ENCODE measurements at regions not wholly inside any gene's neighbourhood (a gene's known extent, or its start where the extent isn't known, plus 50 kb on each side); places are given as distances from the start of the nearest gene placed in this dataset.

GRCh38 chr7:45515346-45515745 is 58.8 kb upstream of the ADCY1 start:
- H3K36me3 Mint-ChIP-seq (ENCODE audit: insufficient read depth in 1 of 3, low read depth in 3 of 3): peaks cover 2 to 27% (median 5%) of the 10 kb centered on the region in 3 experiments; a peak in 4 of 7 replicates
- H3K14ac ChIP-seq (ENCODE audit: insufficient read depth, low read length): no peak overlapping the region
- H3K56ac ChIP-seq (ENCODE audit: insufficient read length, low read depth, low read length): no peak overlapping the region
- H3K23me2 ChIP-seq (ENCODE audit: insufficient read length, low read depth, low read length, poor library complexity, severe bottlenecking): no peaks in the 10 kb centered on the region
- H2BK12ac ChIP-seq (ENCODE audit: insufficient read length, low read depth, low read length): no peak overlapping the region
- no peak overlapping the region for H3T11ph ChIP-seq (ENCODE audit: low read length)
- H3K4me1 ChIP-seq (ENCODE audit: insufficient read depth, low read length): peaks cover 2% of the 10 kb centered on the region; the same call in 1 of the 2 replicates
- H3K27ac ChIP-seq (ENCODE audit: insufficient read length, low read depth, low read length): no peak overlapping the region
- no peaks in the 10 kb centered on the region for H3K27me3 ChIP-seq (ENCODE audit: insufficient read depth, low read length)
- H4K20me1 ChIP-seq (ENCODE audit: control insufficient read depth, insufficient read depth, insufficient read length): no peaks in the 10 kb centered on the region
- no peak overlapping the region for H3K4me2 ChIP-seq (ENCODE audit: insufficient read depth, insufficient read length, low read length)
- H3K27ac Mint-ChIP-seq: peak overlapping the region in 1 of 3 experiments; percentile 87; a peak in 1 of 7 replicates
- no peak overlapping the region for H3K9ac ChIP-seq (ENCODE audit: extremely low read depth, insufficient read length, low read length)
- no peaks in the 10 kb centered on the region for H3K79me1 ChIP-seq (ENCODE audit: insufficient read depth, low read depth, low read length, poor library complexity, severe bottlenecking)
- H4K5ac ChIP-seq (ENCODE audit: insufficient read length, low read depth, low read length): no peak overlapping the region
- no peak overlapping the region for H2BK120ac ChIP-seq (ENCODE audit: low read depth, low read length, poor library complexity, severe bottlenecking)
- no peak overlapping the region for H3K4me3 Mint-ChIP-seq
- peaks cover 23 to 30% of the 10 kb centered on the region in 2 experiments for H3K9me3 Mint-ChIP-seq
- TF ChIP-seq, protein P1, sequence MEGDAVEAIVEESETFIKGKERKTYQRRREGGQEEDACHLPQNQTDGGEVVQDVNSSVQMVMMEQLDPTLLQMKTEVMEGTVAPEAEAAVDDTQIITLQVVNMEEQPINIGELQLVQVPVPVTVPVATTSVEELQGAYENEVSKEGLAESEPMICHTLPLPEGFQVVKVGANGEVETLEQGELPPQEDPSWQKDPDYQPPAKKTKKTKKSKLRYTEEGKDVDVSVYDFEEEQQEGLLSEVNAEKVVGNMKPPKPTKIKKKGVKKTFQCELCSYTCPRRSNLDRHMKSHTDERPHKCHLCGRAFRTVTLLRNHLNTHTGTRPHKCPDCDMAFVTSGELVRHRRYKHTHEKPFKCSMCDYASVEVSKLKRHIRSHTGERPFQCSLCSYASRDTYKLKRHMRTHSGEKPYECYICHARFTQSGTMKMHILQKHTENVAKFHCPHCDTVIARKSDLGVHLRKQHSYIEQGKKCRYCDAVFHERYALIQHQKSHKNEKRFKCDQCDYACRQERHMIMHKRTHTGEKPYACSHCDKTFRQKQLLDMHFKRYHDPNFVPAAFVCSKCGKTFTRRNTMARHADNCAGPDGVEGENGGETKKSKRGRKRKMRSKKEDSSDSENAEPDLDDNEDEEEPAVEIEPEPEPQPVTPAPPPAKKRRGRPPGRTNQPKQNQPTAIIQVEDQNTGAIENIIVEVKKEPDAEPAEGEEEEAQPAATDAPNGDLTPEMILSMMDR (conservative IDR thresholded peaks at IDR 0.05): no peak
- H3K4me1 Mint-ChIP-seq: peaks cover 22 to 23% of the 10 kb centered on the region in 2 experiments
- no peak overlapping the region for H2BK5ac ChIP-seq (ENCODE audit: insufficient read length, low read length)
- H3K23ac ChIP-seq (ENCODE audit: insufficient read length, low read depth, low read length): no peak overlapping the region
- H3K79me2 ChIP-seq (ENCODE audit: insufficient read depth, low read length): no peaks in the 10 kb centered on the region
- no peaks in the 10 kb centered on the region; the same call in 1 of the 2 replicates for H3K27me3 Mint-ChIP-seq (ENCODE audit: low read depth)
- H3K18ac ChIP-seq (ENCODE audit: insufficient read length, low read depth, low read length): no peak overlapping the region
- H2BK20ac ChIP-seq (ENCODE audit: low read depth, low read length, poor library complexity, severe bottlenecking): no peak overlapping the region
- H2BK15ac ChIP-seq (ENCODE audit: low read depth, low read length): no peak overlapping the region
- no peak overlapping the region for H4K8ac ChIP-seq (replicated peaks; ENCODE audit: insufficient read length, low read depth, low read length)
- H3K4ac ChIP-seq (ENCODE audit: low read depth, low read length): no peak overlapping the region
- DNase-seq: no peak
- no peak overlapping the region for H4K91ac ChIP-seq (ENCODE audit: insufficient read length, low read depth, low read length)
- H3K9me3 ChIP-seq (ENCODE audit: control insufficient read depth, low read depth, low read length): no peaks in the 10 kb centered on the region
- no peak overlapping the region for H2AFZ ChIP-seq (ENCODE audit: low read length)
- H2AK5ac ChIP-seq (ENCODE audit: insufficient read length, low read length): no peak overlapping the region
